ENCODE measurements at regions not wholly inside any gene's neighbourhood (a gene's known extent, or its start where the extent isn't known, plus 50 kb on each side); places are given as distances from the start of the nearest gene placed in this dataset.

DNA sequence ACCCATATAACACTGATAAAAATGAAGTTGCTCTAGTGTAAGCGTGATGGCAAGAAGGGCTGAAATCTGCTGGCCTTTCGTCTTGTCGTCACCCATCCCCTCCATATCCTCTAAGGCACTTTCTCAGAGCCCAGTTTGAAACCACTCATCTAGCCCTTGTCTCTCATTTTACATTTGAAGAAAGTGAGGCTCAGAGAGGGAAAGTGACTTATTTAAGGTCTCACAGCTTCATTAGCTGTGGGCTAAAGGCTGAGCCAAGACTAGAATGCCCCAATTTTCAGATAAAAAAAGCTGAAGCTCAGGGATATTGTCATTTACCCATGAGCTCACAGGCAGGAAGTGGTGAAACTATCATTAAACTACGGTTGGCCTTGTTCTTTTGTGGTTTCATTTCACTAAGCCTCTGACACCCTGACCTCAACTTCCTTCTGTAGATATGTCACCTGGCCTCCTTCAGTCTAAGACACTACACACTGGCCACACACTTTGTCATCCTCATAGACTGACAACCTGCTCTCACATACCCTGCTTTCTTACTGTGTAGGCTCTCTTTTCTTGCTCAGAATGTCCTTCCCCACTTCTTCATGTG lies 176.7 kb upstream of the DMAC1 start:
- H4K91ac ChIP-seq (ENCODE audit: insufficient read length, low read depth, low read length): no peak overlapping the region
- H3K27ac ChIP-seq (ENCODE audit: insufficient read length, low read depth, low read length): no peak overlapping the region
- no peak overlapping the region for H2BK15ac ChIP-seq (ENCODE audit: low read depth, low read length)
- H2BK12ac ChIP-seq (ENCODE audit: insufficient read length, low read depth, low read length): no peak overlapping the region
- H4K5ac ChIP-seq (ENCODE audit: insufficient read length, low read depth, low read length): no peak overlapping the region
- Mint-ChIP-seq H3K27ac (peak overlapping the region in 1 of 3 experiments; percentile 20; a peak in 1 of 7 replicates), H3K4me3 (no peak overlapping the region), H3K36me3 (ENCODE audit: insufficient read depth in 1 of 3, low read depth in 3 of 3) (no peaks in the 10 kb centered on the region), H3K27me3 (ENCODE audit: low read depth) (no peaks in the 10 kb centered on the region), H3K9me3 (no peaks in the 10 kb centered on the region), H3K4me1 (peaks cover 7 to 10% of the 10 kb centered on the region in 2 experiments)
- no peak overlapping the region for H2AFZ ChIP-seq (ENCODE audit: low read length)
- no peak overlapping the region for H3K4me2 ChIP-seq (ENCODE audit: insufficient read depth, insufficient read length, low read length)
- TF ChIP-seq, protein P1, sequence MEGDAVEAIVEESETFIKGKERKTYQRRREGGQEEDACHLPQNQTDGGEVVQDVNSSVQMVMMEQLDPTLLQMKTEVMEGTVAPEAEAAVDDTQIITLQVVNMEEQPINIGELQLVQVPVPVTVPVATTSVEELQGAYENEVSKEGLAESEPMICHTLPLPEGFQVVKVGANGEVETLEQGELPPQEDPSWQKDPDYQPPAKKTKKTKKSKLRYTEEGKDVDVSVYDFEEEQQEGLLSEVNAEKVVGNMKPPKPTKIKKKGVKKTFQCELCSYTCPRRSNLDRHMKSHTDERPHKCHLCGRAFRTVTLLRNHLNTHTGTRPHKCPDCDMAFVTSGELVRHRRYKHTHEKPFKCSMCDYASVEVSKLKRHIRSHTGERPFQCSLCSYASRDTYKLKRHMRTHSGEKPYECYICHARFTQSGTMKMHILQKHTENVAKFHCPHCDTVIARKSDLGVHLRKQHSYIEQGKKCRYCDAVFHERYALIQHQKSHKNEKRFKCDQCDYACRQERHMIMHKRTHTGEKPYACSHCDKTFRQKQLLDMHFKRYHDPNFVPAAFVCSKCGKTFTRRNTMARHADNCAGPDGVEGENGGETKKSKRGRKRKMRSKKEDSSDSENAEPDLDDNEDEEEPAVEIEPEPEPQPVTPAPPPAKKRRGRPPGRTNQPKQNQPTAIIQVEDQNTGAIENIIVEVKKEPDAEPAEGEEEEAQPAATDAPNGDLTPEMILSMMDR (conservative IDR thresholded peaks at IDR 0.05): no peak
- H3K79me2 ChIP-seq (ENCODE audit: insufficient read depth, low read length): no peaks in the 10 kb centered on the region
- H3K4ac ChIP-seq (ENCODE audit: low read depth, low read length): no peak overlapping the region
- no peaks in the 10 kb centered on the region for H3K27me3 ChIP-seq (ENCODE audit: insufficient read depth, low read length)
- H2BK120ac ChIP-seq (ENCODE audit: low read depth, low read length, poor library complexity, severe bottlenecking): no peak overlapping the region
- no peaks in the 10 kb centered on the region; the same call in 1 of the 2 replicates for H3K4me1 ChIP-seq (ENCODE audit: insufficient read depth, low read length)
- H3K79me1 ChIP-seq (ENCODE audit: insufficient read depth, low read depth, low read length, poor library complexity, severe bottlenecking): no peaks in the 10 kb centered on the region
- H3K23ac ChIP-seq (ENCODE audit: insufficient read length, low read depth, low read length): no peak overlapping the region
- H3K23me2 ChIP-seq (ENCODE audit: insufficient read length, low read depth, low read length, poor library complexity, severe bottlenecking): no peaks in the 10 kb centered on the region
- WGBS (ENCODE audit: extremely low coverage, insufficient read length, low lambda C conversion rate): no CpG with 5 or more reads among the region's 4 CpGs
- no peak overlapping the region for H3K18ac ChIP-seq (ENCODE audit: insufficient read length, low read depth, low read length)
- H2BK20ac ChIP-seq (ENCODE audit: low read depth, low read length, poor library complexity, severe bottlenecking): no peak overlapping the region
- no peaks in the 10 kb centered on the region for H3K9me3 ChIP-seq (ENCODE audit: control insufficient read depth, low read depth, low read length)
- no peak overlapping the region for H3K14ac ChIP-seq (ENCODE audit: insufficient read depth, low read length)
- H2BK5ac ChIP-seq (ENCODE audit: insufficient read length, low read length): no peak overlapping the region
- H3K9ac ChIP-seq (ENCODE audit: extremely low read depth, insufficient read length, low read length): no peak overlapping the region
- no peak overlapping the region for H2AK5ac ChIP-seq (ENCODE audit: insufficient read length, low read length)
- no peak overlapping the region for H4K8ac ChIP-seq (replicated peaks; ENCODE audit: insufficient read length, low read depth, low read length)
- DNase-seq: no peak
- H3K56ac ChIP-seq (ENCODE audit: insufficient read length, low read depth, low read length): no peak overlapping the region
- no peak overlapping the region for H3T11ph ChIP-seq (ENCODE audit: low read length)
- no peaks in the 10 kb centered on the region for H4K20me1 ChIP-seq (ENCODE audit: control insufficient read depth, insufficient read depth, insufficient read length)

Data from H9 (cell line).